HEK293 (cell line): ENCODE measurements at regions not wholly inside any gene's neighbourhood (a gene's known extent, or its start where the extent isn't known, plus 50 kb on each side); places are given as distances from the start of the nearest gene placed in this dataset.

ENCODE experiments used
- ZBTB20 ChIP-seq: fragments of 450-650 bp; formaldehyde crosslinking; IDR thresholded peaks from 2 replicates; pipeline ENCODE4 v1.5.1; 2016; ENCODE audit warnings: missing biosample characterization, missing genetic modification characterization
- ZNF830 ChIP-seq: fragments of 450-650 bp; IDR thresholded peaks from 2 replicates; pipeline ENCODE4 v1.5.0; 2018; ENCODE audit warnings: missing biosample characterization, missing genetic modification characterization, low read depth, mild to moderate bottlenecking, moderate library complexity
- ZXDB ChIP-seq: fragments of 450-650 bp; formaldehyde crosslinking; IDR thresholded peaks from 2 replicates; pipeline ENCODE4 v1.5.1; 2016; ENCODE audit warnings: missing biosample characterization, missing genetic modification characterization
- TF ChIP-seq, protein P1 (sequence below): fragments of 450-650 bp; formaldehyde crosslinking; IDR thresholded peaks from 2 replicates; pipeline ENCODE4 v1.5.1; 2016; ENCODE audit warnings: missing biosample characterization, missing genetic modification characterization

DNA sequence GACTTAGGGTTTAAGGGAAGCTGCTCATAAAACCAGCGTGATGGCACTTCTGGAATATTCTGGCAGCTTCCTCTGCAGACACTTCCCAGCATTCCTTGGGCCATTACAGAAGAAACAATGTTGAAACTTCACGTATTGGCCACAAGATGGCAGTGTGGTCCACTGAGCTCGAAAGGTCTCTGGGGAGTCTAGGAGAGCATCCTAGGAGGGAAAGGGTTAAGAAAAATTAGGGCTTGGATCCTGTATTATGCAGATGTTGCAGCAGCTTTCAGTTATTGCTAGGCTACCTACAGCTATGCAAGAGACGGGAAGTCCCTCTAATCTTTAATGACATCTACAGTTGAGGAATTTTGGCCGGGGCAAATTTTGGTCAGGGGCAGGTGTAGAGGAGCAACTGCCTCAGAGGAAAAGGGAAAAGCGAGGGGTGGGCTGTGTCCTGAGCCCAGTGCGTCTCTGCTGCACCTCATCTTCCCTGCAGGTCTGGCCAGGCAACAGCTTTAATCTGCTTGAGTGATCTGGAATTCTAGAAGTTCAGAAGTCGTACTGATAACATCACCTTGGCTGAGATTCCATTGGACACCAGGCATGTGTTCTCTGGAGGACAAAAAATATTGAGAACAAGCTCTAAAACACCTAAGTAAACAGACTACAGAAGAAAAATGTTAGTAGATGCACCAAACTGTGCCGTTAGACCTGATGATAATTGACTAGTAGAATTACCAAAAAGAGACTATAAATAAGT, 220.8 kb upstream of the PRSS58 start:
- no peak for TF ChIP-seq ZBTB20 (tag by site-specific recombination)
- no peak for TF ChIP-seq ZXDB (tag by site-specific recombination)
- no peak for TF ChIP-seq ZNF830
- TF ChIP-seq, protein P1, sequence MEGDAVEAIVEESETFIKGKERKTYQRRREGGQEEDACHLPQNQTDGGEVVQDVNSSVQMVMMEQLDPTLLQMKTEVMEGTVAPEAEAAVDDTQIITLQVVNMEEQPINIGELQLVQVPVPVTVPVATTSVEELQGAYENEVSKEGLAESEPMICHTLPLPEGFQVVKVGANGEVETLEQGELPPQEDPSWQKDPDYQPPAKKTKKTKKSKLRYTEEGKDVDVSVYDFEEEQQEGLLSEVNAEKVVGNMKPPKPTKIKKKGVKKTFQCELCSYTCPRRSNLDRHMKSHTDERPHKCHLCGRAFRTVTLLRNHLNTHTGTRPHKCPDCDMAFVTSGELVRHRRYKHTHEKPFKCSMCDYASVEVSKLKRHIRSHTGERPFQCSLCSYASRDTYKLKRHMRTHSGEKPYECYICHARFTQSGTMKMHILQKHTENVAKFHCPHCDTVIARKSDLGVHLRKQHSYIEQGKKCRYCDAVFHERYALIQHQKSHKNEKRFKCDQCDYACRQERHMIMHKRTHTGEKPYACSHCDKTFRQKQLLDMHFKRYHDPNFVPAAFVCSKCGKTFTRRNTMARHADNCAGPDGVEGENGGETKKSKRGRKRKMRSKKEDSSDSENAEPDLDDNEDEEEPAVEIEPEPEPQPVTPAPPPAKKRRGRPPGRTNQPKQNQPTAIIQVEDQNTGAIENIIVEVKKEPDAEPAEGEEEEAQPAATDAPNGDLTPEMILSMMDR (tag by site-specific recombination) = no peak
